Mucosa of rectum (tissue), 2 donors: ENCODE measurements at regions not wholly inside any gene's neighbourhood (a gene's known extent, or its start where the extent isn't known, plus 50 kb on each side); places are given as distances from the start of the nearest gene placed in this dataset.

Source experiments
- H3K27ac ChIP-seq, 2 donors: one replicate each; pipeline ENCODE4 v1.7.0; 2013; ENCODE audit warnings: inconsistent platforms in 2 of 2, low read depth in 2 of 2, low read length in 2 of 2
- H3K27me3 ChIP-seq, 2 donors: one replicate each; pipeline ENCODE4 v1.7.0; 2013; ENCODE audit warnings: low read length in 2 of 2; ENCODE audit not compliant: control insufficient read depth in 2 of 2, insufficient read depth in 2 of 2
- H3K36me3 ChIP-seq, 2 donors: one replicate each; pipeline ENCODE4 v1.7.0; 2013; ENCODE audit warnings: low read length in 2 of 2; ENCODE audit not compliant: control insufficient read depth in 2 of 2, insufficient read depth in 2 of 2
- H3K4me1 ChIP-seq, 2 donors: one replicate each; pipeline ENCODE4 v1.7.0; 2013; ENCODE audit warnings: low read length in 2 of 2, mild to moderate bottlenecking in 1 of 2; ENCODE audit not compliant: control insufficient read depth in 2 of 2, insufficient read depth in 2 of 2
- H3K4me3 ChIP-seq, 2 donors: one replicate each; pipeline ENCODE4 v1.7.0; 2013; ENCODE audit warnings: low read length in 2 of 2
- H3K9ac ChIP-seq, 2 donors: one replicate each; pipeline ENCODE4 v1.7.0; 2013; ENCODE audit warnings: low read length in 2 of 2, low read depth in 1 of 2, mild to moderate bottlenecking in 1 of 2
- H3K9me3 ChIP-seq, 2 donors: one replicate each; pipeline ENCODE4 v1.7.0; 2013; ENCODE audit warnings: low read length in 2 of 2; ENCODE audit not compliant: control insufficient read depth in 2 of 2
- donor health status: healthy.
- donor health status: Normal muscosa, but diverticular disease.

- Histone ChIP-seq H3K4me1 (no peaks in the 10 kb centered on the region), H3K27me3 (no peaks in the 10 kb centered on the region), H3K9me3 (no peaks in the 10 kb centered on the region), H3K4me3 (no peak overlapping the region), H3K36me3 (no peaks in the 10 kb centered on the region), H3K27ac (no peak overlapping the region), H3K9ac (no peak overlapping the region)
Measured at GRCh38 chr7:126228356-126229061, 1024.2 kb downstream of the GRM8 start.

DNA sequence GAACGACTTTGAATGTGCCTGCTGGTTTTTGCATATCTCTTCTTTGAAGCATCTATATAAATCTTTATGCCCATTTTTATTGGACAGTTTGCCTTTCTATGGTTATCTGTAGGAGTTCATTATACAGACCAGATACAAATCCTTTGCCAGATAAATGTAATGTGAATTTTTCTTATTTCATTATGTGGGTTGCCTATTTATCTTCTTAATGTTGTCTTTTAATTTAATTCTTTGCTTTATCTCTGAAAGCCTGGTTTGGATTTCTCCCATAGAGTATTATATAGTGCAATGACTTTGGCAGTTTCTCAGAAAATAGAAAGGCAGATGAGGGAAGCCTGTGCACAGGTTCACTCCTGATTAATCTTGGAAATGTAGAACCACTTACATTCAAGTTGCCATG lies 1025.1 kb downstream of the GRM8 start:
- Histone ChIP-seq H3K9me3 (peaks cover 0 to 4% of the 10 kb centered on the region in 2 donors), H3K9ac (no peak overlapping the region), H3K36me3 (no peaks in the 10 kb centered on the region), H3K27ac (no peak overlapping the region), H3K27me3 (no peaks in the 10 kb centered on the region), H3K4me1 (no peaks in the 10 kb centered on the region), H3K4me3 (no peak overlapping the region)

DNA sequence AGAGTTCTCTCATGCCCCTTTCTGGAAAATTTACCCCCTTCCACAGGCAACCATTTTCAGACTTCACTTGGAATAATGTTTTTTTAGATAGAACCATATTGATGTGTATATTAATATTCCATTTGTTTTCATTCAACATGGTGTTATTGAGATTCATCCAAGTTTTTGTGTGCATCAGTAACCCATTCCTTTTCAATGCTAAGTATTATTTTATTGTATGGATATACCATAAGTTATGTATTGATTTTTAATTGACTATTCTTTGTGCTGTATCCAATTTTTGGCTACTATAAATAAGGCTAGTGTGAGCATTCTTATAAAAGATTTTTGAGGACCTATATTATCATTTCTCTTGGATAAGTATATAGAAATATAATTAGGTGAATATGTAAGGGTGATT lies 1025.7 kb downstream of the GRM8 start:
- Histone ChIP-seq H3K27ac (no peak overlapping the region), H3K27me3 (no peaks in the 10 kb centered on the region), H3K4me3 (no peak overlapping the region), H3K4me1 (no peaks in the 10 kb centered on the region), H3K9ac (no peak overlapping the region), H3K9me3 (peaks cover 0 to 5% of the 10 kb centered on the region in 2 donors), H3K36me3 (no peaks in the 10 kb centered on the region)

DNA sequence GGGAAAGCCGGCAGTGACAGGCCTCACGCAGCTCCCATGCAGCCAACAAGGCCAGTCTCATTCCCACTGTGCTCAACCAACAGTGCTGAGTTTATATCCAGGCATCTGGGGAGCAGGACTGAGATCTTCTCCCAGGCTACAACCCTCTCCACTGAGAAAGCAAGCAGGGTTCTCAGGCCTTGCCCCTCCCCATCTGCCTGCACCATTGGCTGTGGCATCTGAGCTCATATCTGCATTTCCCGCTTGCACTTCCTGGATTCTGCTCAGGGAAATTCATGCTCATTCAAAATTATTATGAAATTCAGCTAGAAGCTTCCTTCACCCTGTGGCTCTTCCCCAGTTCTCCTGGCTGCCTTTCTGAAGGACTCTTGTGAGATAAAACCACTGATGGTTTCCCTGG lies 1029.0 kb downstream of the GRM8 start:
- no peaks in the 10 kb centered on the region for H3K36me3 ChIP-seq
- H3K4me3 ChIP-seq = no peak overlapping the region
- no peaks in the 10 kb centered on the region for H3K27me3 ChIP-seq
- peaks cover 0 to 5% of the 10 kb centered on the region in 2 donors for H3K9me3 ChIP-seq
- H3K9ac ChIP-seq = no peak overlapping the region
- no peaks in the 10 kb centered on the region for H3K4me1 ChIP-seq
- no peak overlapping the region for H3K27ac ChIP-seq

GRCh38 chr7:126222782-126223181 lies 1030.0 kb downstream of the GRM8 start:
- no peaks in the 10 kb centered on the region for H3K4me1 ChIP-seq
- no peaks in the 10 kb centered on the region for H3K36me3 ChIP-seq
- no peak overlapping the region for H3K27ac ChIP-seq
- H3K27me3 ChIP-seq = no peaks in the 10 kb centered on the region
- peaks cover 0 to 5% of the 10 kb centered on the region in 2 donors for H3K9me3 ChIP-seq
- H3K4me3 ChIP-seq = no peak overlapping the region
- no peak overlapping the region for H3K9ac ChIP-seq

DNA sequence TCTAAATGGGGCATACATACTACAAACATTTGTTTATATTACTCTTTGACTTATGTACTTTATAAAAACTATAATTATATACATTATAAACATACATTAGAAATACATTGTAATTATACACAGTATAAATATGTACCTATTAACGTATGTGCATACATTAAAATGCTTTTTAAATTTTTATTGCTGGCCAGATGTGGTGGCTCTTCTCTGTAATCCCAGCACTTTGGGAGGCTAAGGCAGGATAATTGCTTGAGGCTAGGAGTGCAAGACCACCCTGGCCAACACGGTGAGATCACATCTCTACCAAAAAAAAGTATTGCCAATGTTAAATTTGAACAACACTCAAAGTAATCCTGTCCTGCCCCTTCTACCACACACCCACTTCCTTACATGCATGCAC lies 1037.0 kb downstream of the GRM8 start:
- Histone ChIP-seq H3K9me3 (no peaks in the 10 kb centered on the region), H3K27me3 (no peaks in the 10 kb centered on the region), H3K9ac (no peak overlapping the region), H3K36me3 (no peaks in the 10 kb centered on the region), H3K4me1 (no peaks in the 10 kb centered on the region), H3K27ac (no peak overlapping the region), H3K4me3 (no peak overlapping the region)

- Histone ChIP-seq H3K4me1 (no peaks in the 10 kb centered on the region), H3K9ac (no peak overlapping the region)
Measured at GRCh38 chr7:126213876-126214275, 1038.9 kb downstream of the GRM8 start.

DNA sequence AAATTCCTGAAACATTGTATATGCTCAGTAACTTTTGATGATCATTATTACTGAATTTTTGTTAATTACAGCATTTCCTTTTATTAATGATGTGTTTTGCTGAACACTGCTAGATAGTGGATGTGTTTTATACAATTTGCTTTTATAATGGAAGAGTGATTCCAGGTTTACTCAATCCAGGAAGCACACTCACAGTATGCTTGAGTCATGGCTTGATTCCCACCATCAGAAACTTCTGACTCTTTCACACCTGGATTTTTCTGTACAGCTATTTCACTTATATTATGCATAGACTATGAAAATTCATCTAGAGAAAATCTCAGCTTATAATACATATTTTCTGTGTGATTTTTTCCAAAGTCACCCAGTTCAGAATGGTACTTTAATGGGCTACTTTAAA lies 1040.9 kb downstream of the GRM8 start:
- H3K4me3 ChIP-seq = no peak overlapping the region
- no peak overlapping the region for H3K27ac ChIP-seq
- no peaks in the 10 kb centered on the region for H3K9me3 ChIP-seq
- no peaks in the 10 kb centered on the region for H3K4me1 ChIP-seq
- H3K36me3 ChIP-seq = no peaks in the 10 kb centered on the region
- H3K9ac ChIP-seq = no peak overlapping the region
- no peaks in the 10 kb centered on the region for H3K27me3 ChIP-seq

More at GRCh38 chr7:126213876-126214275, 1038.9 kb downstream of the GRM8 start:
- no peak overlapping the region for H3K4me3 ChIP-seq
- H3K9me3 ChIP-seq = no peaks in the 10 kb centered on the region
- H3K27me3 ChIP-seq = no peaks in the 10 kb centered on the region
- no peak overlapping the region for H3K27ac ChIP-seq
- H3K36me3 ChIP-seq = no peaks in the 10 kb centered on the region

DNA sequence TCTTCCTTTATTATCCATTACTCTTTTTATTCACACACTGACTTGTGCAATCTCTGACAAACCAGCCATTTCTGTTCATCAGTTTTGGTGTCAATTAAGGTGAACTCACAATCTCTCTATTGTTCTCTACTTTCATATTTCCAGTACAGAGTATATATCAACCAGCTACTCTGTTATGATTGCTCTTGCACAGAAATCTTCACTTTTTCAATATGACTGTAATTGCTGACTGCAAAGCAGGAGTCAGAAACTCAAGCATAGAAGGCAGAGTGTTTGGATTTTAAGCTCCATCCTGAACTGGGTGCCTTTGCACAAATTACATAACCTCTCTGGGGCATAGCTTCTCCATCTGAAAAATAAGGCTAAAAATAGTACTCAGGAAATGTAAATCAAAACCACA lies 1042.0 kb downstream of the GRM8 start:
- Histone ChIP-seq H3K9ac (no peak overlapping the region), H3K27ac (no peak overlapping the region), H3K27me3 (no peaks in the 10 kb centered on the region), H3K4me3 (no peak overlapping the region), H3K36me3 (no peaks in the 10 kb centered on the region), H3K4me1 (no peaks in the 10 kb centered on the region), H3K9me3 (no peaks in the 10 kb centered on the region)

GRCh38 chr7:126203185-126203584 lies 1049.6 kb downstream of the GRM8 start:
- no peak overlapping the region for H3K4me3 ChIP-seq
- H3K36me3 ChIP-seq = no peaks in the 10 kb centered on the region
- H3K27me3 ChIP-seq = no peaks in the 10 kb centered on the region
- no peak overlapping the region for H3K9ac ChIP-seq
- no peak overlapping the region for H3K27ac ChIP-seq
- H3K9me3 ChIP-seq = no peaks in the 10 kb centered on the region
- H3K4me1 ChIP-seq = no peaks in the 10 kb centered on the region
